Loucy (cell line): ENCODE measurements at regions not wholly inside any gene's neighbourhood (a gene's known extent, or its start where the extent isn't known, plus 50 kb on each side); places are given as distances from the start of the nearest gene placed in this dataset.

ENCODE experiments used
- H2AFZ ChIP-seq: fragments of 200-600 bp; sonication (generic); 2 replicates; pipeline ENCODE4 v1.6.0; 2016; ENCODE audit warnings: antibody characterized with exemption, mild to moderate bottlenecking, low read length, moderate library complexity
- H3F3A ChIP-seq: fragments of 200-600 bp; 2 replicates; pipeline ENCODE4 v1.6.0; 2016; ENCODE audit warnings: antibody characterized with exemption, low read depth, mild to moderate bottlenecking
- H3K27me3 ChIP-seq: fragments of 200-600 bp; sonication (generic); 2 replicates; pipeline ENCODE4 v1.6.1; 2014; ENCODE audit warnings: low read length, mild to moderate bottlenecking; ENCODE audit not compliant: insufficient read depth, poor library complexity, severe bottlenecking
- H3K36me3 ChIP-seq: fragments of 200-600 bp; sonication (generic); 2 replicates; pipeline ENCODE4 v1.6.1; 2016; ENCODE audit warnings: low read length; ENCODE audit not compliant: insufficient read depth
- H3K4me1 ChIP-seq: fragments of 200-600 bp; sonication (generic); 2 replicates; pipeline ENCODE4 v1.5.1; 2014; ENCODE audit warnings: low read length, mild to moderate bottlenecking; ENCODE audit not compliant: insufficient read depth, poor library complexity, severe bottlenecking
- H3K4me2 ChIP-seq: fragments of 200-600 bp; sonication (generic); 2 replicates; pipeline ENCODE4 v1.6.0; 2014; ENCODE audit warnings: antibody characterized with exemption, low read length, low read depth, mild to moderate bottlenecking; ENCODE audit not compliant: poor library complexity, severe bottlenecking
- H3K4me3 ChIP-seq: fragments of 200-600 bp; sonication (generic); 2 replicates; pipeline ENCODE4 v1.5.1; 2014; ENCODE audit warnings: low read length, mild to moderate bottlenecking, mixed read lengths; ENCODE audit not compliant: poor library complexity, severe bottlenecking
- H3K79me2 ChIP-seq: fragments of 200-600 bp; sonication (generic); 2 replicates; pipeline ENCODE4 v1.6.1; 2014; ENCODE audit warnings: low read length; ENCODE audit not compliant: insufficient read depth
- H3K9ac ChIP-seq: fragments of 200-600 bp; sonication (generic); 2 replicates; pipeline ENCODE4 v1.6.0; 2014; ENCODE audit warnings: mild to moderate bottlenecking, low read depth, low read length, moderate library complexity; ENCODE audit not compliant: poor library complexity, severe bottlenecking
- H3K9me2 ChIP-seq: fragments of 200-600 bp; sonication (generic); replicated peaks from 2 replicates; pipeline ENCODE4 v1.6.1; 2016; ENCODE audit warnings: low read depth, low read length, mixed read lengths
- H3K9me3 ChIP-seq: fragments of 200-600 bp; sonication (generic); 2 replicates; pipeline ENCODE4 v1.6.1; 2014; ENCODE audit warnings: mild to moderate bottlenecking, antibody characterized with exemption, low read length, low read depth; ENCODE audit not compliant: insufficient read depth
- H4K20me1 ChIP-seq: fragments of 200-600 bp; sonication (generic); 2 replicates; pipeline ENCODE4 v1.6.0; 2014; ENCODE audit warnings: antibody characterized with exemption, low read length, mild to moderate bottlenecking; ENCODE audit not compliant: insufficient read depth, poor library complexity, severe bottlenecking
- EZH2phosphoT487 ChIP-seq: fragments of 200-600 bp; IDR thresholded peaks from 2 replicates; pipeline ENCODE4 v1.6.1; 2018; ENCODE audit warnings: antibody characterized with exemption, mild to moderate bottlenecking, moderate library complexity, borderline replicate concordance
- TF ChIP-seq, protein P1 (sequence below): fragments of 200-600 bp; sonication (generic); conservative IDR thresholded peaks from 2 replicates; pipeline ENCODE4 v1.5.1; 2014; ENCODE audit warnings: mild to moderate bottlenecking, antibody characterized with exemption, low read length

- H4K20me1 ChIP-seq, result no peaks in the 10 kb centered on the region
- H3K9me3 ChIP-seq, result no peaks in the 10 kb centered on the region
- no peak overlapping the region for H2AFZ ChIP-seq
- H3K36me3 ChIP-seq, result no peaks in the 10 kb centered on the region
- H3F3A ChIP-seq, result no peaks in the 10 kb centered on the region
- no peaks in the 10 kb centered on the region for H3K9me2 ChIP-seq
- no peaks in the 10 kb centered on the region for H3K4me1 ChIP-seq
- TF ChIP-seq, protein P1, sequence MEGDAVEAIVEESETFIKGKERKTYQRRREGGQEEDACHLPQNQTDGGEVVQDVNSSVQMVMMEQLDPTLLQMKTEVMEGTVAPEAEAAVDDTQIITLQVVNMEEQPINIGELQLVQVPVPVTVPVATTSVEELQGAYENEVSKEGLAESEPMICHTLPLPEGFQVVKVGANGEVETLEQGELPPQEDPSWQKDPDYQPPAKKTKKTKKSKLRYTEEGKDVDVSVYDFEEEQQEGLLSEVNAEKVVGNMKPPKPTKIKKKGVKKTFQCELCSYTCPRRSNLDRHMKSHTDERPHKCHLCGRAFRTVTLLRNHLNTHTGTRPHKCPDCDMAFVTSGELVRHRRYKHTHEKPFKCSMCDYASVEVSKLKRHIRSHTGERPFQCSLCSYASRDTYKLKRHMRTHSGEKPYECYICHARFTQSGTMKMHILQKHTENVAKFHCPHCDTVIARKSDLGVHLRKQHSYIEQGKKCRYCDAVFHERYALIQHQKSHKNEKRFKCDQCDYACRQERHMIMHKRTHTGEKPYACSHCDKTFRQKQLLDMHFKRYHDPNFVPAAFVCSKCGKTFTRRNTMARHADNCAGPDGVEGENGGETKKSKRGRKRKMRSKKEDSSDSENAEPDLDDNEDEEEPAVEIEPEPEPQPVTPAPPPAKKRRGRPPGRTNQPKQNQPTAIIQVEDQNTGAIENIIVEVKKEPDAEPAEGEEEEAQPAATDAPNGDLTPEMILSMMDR, result no peak
- TF ChIP-seq EZH2phosphoT487, result no peak
- no peaks in the 10 kb centered on the region for H3K27me3 ChIP-seq
- H3K4me2 ChIP-seq, result no peak overlapping the region
- H3K9ac ChIP-seq, result no peak overlapping the region
- no peak overlapping the region for H3K4me3 ChIP-seq
- H3K79me2 ChIP-seq, result no peaks in the 10 kb centered on the region
Observed at GRCh38 chr14:66165337-66165736, 320.8 kb upstream of the CCDC196 start.

GRCh38 chr14:66174453-66174891 is 311.7 kb upstream of the CCDC196 start:
- no peak overlapping the region for H3K4me2 ChIP-seq
- no peaks in the 10 kb centered on the region for H3K79me2 ChIP-seq

GRCh38 chr14:66177935-66178334 is 308.2 kb upstream of the CCDC196 start:
- Histone ChIP-seq H3K4me2 (no peak overlapping the region), H3K79me2 (no peaks in the 10 kb centered on the region)

More at GRCh38 chr14:66174453-66174891, 311.7 kb upstream of the CCDC196 start:
- Histone ChIP-seq H3K27me3 (no peaks in the 10 kb centered on the region), H2AFZ (no peak overlapping the region), H4K20me1 (no peaks in the 10 kb centered on the region), H3K36me3 (no peaks in the 10 kb centered on the region), H3K9ac (no peak overlapping the region), H3K4me1 (peaks cover 10% of the 10 kb centered on the region), H3F3A (no peaks in the 10 kb centered on the region), H3K9me3 (no peaks in the 10 kb centered on the region), H3K9me2 (no peaks in the 10 kb centered on the region), H3K4me3 (no peak overlapping the region)
- TF ChIP-seq, protein P1, result no peak
- no peak for TF ChIP-seq EZH2phosphoT487

More at GRCh38 chr14:66177935-66178334, 308.2 kb upstream of the CCDC196 start:
- Histone ChIP-seq H3K9me3 (no peaks in the 10 kb centered on the region), H3K36me3 (no peaks in the 10 kb centered on the region), H2AFZ (no peak overlapping the region), H3K4me1 (peaks cover 10% of the 10 kb centered on the region), H3K27me3 (no peaks in the 10 kb centered on the region), H3K9ac (no peak overlapping the region), H3F3A (no peaks in the 10 kb centered on the region), H3K4me3 (no peak overlapping the region), H3K9me2 (no peaks in the 10 kb centered on the region), H4K20me1 (no peaks in the 10 kb centered on the region)
- TF ChIP-seq EZH2phosphoT487, result no peak
- TF ChIP-seq, protein P1, result no peak
